MCF 10A (cell line): ENCODE measurements at regions not wholly inside any gene's neighbourhood (a gene's known extent, or its start where the extent isn't known, plus 50 kb on each side); places are given as distances from the start of the nearest gene placed in this dataset.

Source experiments
- BruUV-seq: library from RNA; stranded (reverse); fragments of 400-500 nt; replicated peaks from 2 replicates; lab custom pipeline; 2021; lab: Mats Ljungman, UMichigan
- CTCF ChIA-PET: fragments of 300-600 bp; sonication (Branson Sonifier 250); formaldehyde crosslinking; extraction: SDS; loops from one replicate; lab custom pipeline; 2021; ENCODE audit warnings: antibody characterized with exemption, inconsistent platforms; lab: Yijun Ruan, JAX
- POLR2A ChIA-PET: fragments of 300-600, 350-650 bp; sonication (Branson Sonifier 250); formaldehyde crosslinking; extraction: SDS; loops from one replicate; lab custom pipeline; 2020; ENCODE audit warnings: antibody characterized with exemption, inconsistent platforms; lab: Yijun Ruan, JAX
- DNase-seq: peaks from one replicate; pipeline ENCODE4 v3.0.0-alpha.2; 2018; ENCODE audit not compliant: unreplicated experiment
- H3K27ac Mint-ChIP-seq: one replicate; pipeline ENCODE4 v1.8.0; 2022; ENCODE audit warnings: mild to moderate bottlenecking, low read depth, mixed read lengths; ENCODE audit not compliant: unreplicated experiment
- H3K27me3 Mint-ChIP-seq: one replicate; pipeline ENCODE4 v1.8.0; 2022; ENCODE audit warnings: mixed read lengths; ENCODE audit not compliant: insufficient read depth, unreplicated experiment
- H3K36me3 Mint-ChIP-seq: one replicate; pipeline ENCODE4 v1.8.0; 2022; ENCODE audit warnings: mild to moderate bottlenecking, moderate library complexity, mixed read lengths; ENCODE audit not compliant: insufficient read depth, unreplicated experiment
- H3K4me1 Mint-ChIP-seq: one replicate; pipeline ENCODE4 v1.8.0; 2022; ENCODE audit warnings: mixed read lengths; ENCODE audit not compliant: insufficient read depth, unreplicated experiment
- H3K4me3 Mint-ChIP-seq: one replicate; pipeline ENCODE4 v1.8.0; 2022; ENCODE audit warnings: mild to moderate bottlenecking, moderate library complexity, mixed read lengths; ENCODE audit not compliant: unreplicated experiment
- H3K9me3 Mint-ChIP-seq: one replicate; pipeline ENCODE4 v1.8.0; 2022; ENCODE audit warnings: mixed read lengths; ENCODE audit not compliant: unreplicated experiment
- intact Hi-C: fragments of 100-400 bp; cut with micrococcal nuclease; formaldehyde crosslinking; loops from 2 replicates; pipeline ENCODE4 v1.14.1; 2022
- TF ChIP-seq, protein P1 (sequence below): fragments of 200-600 bp; IDR thresholded peaks from one replicate; pipeline ENCODE4 v1.8.0; 2022; ENCODE audit warnings: antibody characterized with exemption, mild to moderate bottlenecking; ENCODE audit not compliant: unreplicated experiment

DNA sequence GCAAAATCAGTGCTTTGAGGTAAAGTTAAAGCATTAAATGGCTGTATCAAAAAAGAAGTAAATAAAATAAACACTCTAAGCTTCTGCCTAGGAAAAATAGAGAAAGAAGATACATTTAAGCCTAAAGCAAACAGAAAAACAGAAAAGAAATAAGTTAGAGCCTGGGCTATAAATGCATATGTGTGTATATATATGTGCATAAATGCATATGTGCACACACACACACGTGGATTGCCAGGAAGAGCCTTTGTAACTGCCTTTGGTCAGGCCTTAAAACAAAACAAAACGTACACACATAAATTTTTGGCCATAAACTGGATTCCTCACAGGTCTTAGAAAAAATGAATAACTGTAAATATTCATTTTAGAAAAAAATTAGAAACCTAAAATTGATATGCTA is 925.8 kb downstream of the MRPL39 start:
- TF ChIP-seq, protein P1, sequence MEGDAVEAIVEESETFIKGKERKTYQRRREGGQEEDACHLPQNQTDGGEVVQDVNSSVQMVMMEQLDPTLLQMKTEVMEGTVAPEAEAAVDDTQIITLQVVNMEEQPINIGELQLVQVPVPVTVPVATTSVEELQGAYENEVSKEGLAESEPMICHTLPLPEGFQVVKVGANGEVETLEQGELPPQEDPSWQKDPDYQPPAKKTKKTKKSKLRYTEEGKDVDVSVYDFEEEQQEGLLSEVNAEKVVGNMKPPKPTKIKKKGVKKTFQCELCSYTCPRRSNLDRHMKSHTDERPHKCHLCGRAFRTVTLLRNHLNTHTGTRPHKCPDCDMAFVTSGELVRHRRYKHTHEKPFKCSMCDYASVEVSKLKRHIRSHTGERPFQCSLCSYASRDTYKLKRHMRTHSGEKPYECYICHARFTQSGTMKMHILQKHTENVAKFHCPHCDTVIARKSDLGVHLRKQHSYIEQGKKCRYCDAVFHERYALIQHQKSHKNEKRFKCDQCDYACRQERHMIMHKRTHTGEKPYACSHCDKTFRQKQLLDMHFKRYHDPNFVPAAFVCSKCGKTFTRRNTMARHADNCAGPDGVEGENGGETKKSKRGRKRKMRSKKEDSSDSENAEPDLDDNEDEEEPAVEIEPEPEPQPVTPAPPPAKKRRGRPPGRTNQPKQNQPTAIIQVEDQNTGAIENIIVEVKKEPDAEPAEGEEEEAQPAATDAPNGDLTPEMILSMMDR, result no peak
- BruUV-seq, result no TSS peak
- Mint-ChIP-seq H3K4me3 (no peak overlapping the region), H3K27me3 (no peaks in the 10 kb centered on the region), H3K27ac (no peak overlapping the region), H3K9me3 (no peaks in the 10 kb centered on the region), H3K36me3 (no peaks in the 10 kb centered on the region), H3K4me1 (peaks cover 15% of the 10 kb centered on the region)
- no peak for DNase-seq
- intact Hi-C loops, result no loop called here
- POLR2A ChIA-PET, result interaction anchor here (0.6 kb wide), 1 partner anchor 635 kb away, joined by 3 read pairs; no protein-coding TSS in a partner anchor
- CTCF ChIA-PET, result no interaction called here

DNA sequence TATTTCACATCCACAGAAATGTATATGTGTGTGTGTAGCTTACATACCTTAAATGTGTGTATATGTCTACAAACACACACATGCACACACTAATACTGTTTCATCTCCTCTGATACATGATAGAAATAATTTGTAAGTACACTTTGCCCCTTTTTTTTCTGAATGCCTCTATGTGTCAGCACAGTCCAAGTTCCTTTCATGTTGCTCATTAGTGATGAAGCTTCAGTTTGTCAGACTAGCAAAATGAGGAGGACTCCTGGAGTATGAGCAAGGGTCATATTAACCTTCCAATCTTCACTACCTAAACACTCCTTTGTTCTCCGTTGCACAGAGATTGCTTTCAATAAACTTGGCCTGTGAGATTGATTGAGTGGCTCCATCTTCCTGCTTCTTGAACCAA is 935.4 kb downstream of the MRPL39 start:
- TF ChIP-seq, protein P1, result no peak
- Mint-ChIP-seq H3K9me3 (no peaks in the 10 kb centered on the region), H3K27me3 (no peaks in the 10 kb centered on the region), H3K4me1 (no peaks in the 10 kb centered on the region), H3K36me3 (peaks cover 4% of the 10 kb centered on the region), H3K4me3 (no peak overlapping the region), H3K27ac (no peak overlapping the region)
- no TSS peak for BruUV-seq
- DNase-seq, result no peak
- ChIA-PET CTCF (no interaction called here), POLR2A (no interaction called here)
- intact Hi-C loops, result no loop called here

DNA sequence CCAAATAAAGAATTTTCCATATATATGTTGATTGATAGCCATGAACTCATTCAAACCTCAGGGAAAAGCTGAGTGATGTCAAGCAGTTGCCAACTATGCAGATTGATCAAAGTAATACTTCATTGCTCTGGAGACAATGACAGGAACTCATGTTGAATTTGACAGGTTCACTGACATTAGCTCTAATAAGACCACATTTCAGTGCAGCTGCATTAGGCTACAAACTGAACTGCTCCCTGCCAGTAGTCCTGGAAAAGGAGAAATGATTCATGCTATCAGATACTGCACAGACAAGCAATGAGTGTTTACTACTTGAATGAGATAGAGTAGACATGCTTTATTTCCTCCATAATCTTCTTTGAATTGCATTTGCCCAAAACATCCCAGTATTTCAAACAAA is 948.4 kb downstream of the MRPL39 start:
- TF ChIP-seq, protein P1, result no peak
- intact Hi-C loops, result no loop called here
- no peak for DNase-seq
- no peaks in the 10 kb centered on the region for H3K27me3 Mint-ChIP-seq
- peaks cover 17% of the 10 kb centered on the region for H3K4me1 Mint-ChIP-seq
- H3K36me3 Mint-ChIP-seq, result no peaks in the 10 kb centered on the region
- no peak overlapping the region for H3K27ac Mint-ChIP-seq
- ChIA-PET POLR2A (interaction anchor here (0.9 kb wide), 1 partner anchor 34 kb away, joined by 4 read pairs; no protein-coding TSS in a partner anchor), CTCF (no interaction called here)
- no peaks in the 10 kb centered on the region for H3K9me3 Mint-ChIP-seq
- BruUV-seq, result no TSS peak
- no peak overlapping the region for H3K4me3 Mint-ChIP-seq

DNA sequence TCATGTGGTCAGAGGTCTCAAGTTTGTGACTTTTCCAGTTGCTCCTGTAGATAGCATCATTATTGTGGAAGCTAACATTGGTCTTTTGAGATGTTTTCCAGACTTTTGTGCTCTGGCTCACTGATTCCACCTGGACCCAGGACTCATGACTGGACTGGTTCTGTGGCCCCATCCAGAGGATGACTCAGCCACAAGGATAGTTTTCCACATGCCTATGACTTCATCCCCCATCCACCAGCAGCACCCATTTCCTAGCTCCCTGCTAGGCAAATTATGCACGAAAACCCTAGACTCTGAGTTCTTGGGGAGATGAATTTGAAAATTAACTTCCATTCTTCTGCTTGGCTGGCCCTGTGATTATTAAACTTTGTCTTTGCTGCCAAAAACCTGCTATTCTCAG is 949.3 kb downstream of the MRPL39 start:
- Mint-ChIP-seq H3K36me3 (no peaks in the 10 kb centered on the region), H3K4me3 (no peak overlapping the region), H3K9me3 (no peaks in the 10 kb centered on the region), H3K27ac (no peak overlapping the region), H3K27me3 (no peaks in the 10 kb centered on the region), H3K4me1 (peaks cover 17% of the 10 kb centered on the region)
- peak; percentile 23 for DNase-seq
- BruUV-seq, result no TSS peak
- CTCF ChIA-PET, result interaction anchor here (0.6 kb wide), 1 partner anchor 67 kb away, joined by 5 read pairs; no protein-coding TSS in a partner anchor
- TF ChIP-seq, protein P1, result no peak
- intact Hi-C loops, result no loop called here
- POLR2A ChIA-PET, result interaction anchor here (0.9 kb wide), 1 partner anchor 35 kb away, joined by 4 read pairs; no protein-coding TSS in a partner anchor
